VCaP (cell line): ENCODE measurements at regions not wholly inside any gene's neighbourhood (a gene's known extent, or its start where the extent isn't known, plus 50 kb on each side); places are given as distances from the start of the nearest gene placed in this dataset.

Source experiments
- H3K27ac ChIP-seq: fragments of 450-650 bp; 2 replicates; pipeline ENCODE4 v1.5.1; 2017
- CTCF ChIP-seq: fragments of 450-650 bp; conservative IDR thresholded peaks from 2 replicates; pipeline ENCODE4 v1.5.1; 2017; ENCODE audit warnings: mild to moderate bottlenecking, moderate library complexity

- TF ChIP-seq CTCF = peak; percentile 99
- peak overlapping the region; percentile 26; the same call in 1 of the 2 replicates for H3K27ac ChIP-seq
Measured at GRCh38 chr17:33520426-33521330, 227.6 kb upstream of the ASIC2 start.

GRCh38 chr17:33521784-33522183 is 228.7 kb upstream of the ASIC2 start:
- H3K27ac ChIP-seq = no peak overlapping the region
- TF ChIP-seq CTCF = peak; percentile 86

- H3K27ac ChIP-seq = no peak overlapping the region
Measured at GRCh38 chr17:33522623-33523022, 229.5 kb upstream of the ASIC2 start.

GRCh38 chr17:33523577-33523981 is 230.5 kb upstream of the ASIC2 start:
- no peak overlapping the region for H3K27ac ChIP-seq
- TF ChIP-seq CTCF = no peak

More at GRCh38 chr17:33522623-33523022, 229.5 kb upstream of the ASIC2 start:
- TF ChIP-seq CTCF = no peak

- TF ChIP-seq CTCF = no peak
- no peak overlapping the region for H3K27ac ChIP-seq
Measured at GRCh38 chr17:33525186-33525585, 232.1 kb upstream of the ASIC2 start.

- no peak overlapping the region for H3K27ac ChIP-seq
- no peak for TF ChIP-seq CTCF
Measured at GRCh38 chr17:33526717-33527116, 233.6 kb upstream of the ASIC2 start.

GRCh38 chr17:33527290-33527689 is 234.2 kb upstream of the ASIC2 start:
- no peak overlapping the region for H3K27ac ChIP-seq
- TF ChIP-seq CTCF = no peak
